Liver (tissue), 8 donors: ENCODE measurements at regions not wholly inside any gene's neighbourhood (a gene's known extent, or its start where the extent isn't known, plus 50 kb on each side); places are given as distances from the start of the nearest gene placed in this dataset.

ENCODE experiments used
- DNase-seq: peaks from one replicate; pipeline ENCODE4 v3.0.0-alpha.2; 2017; ENCODE audit warnings: low spot score
- H3K27ac ChIP-seq, 2 donors: one replicate each; pipeline ENCODE4 v1.7.0; 2013; ENCODE audit warnings: inconsistent platforms in 2 of 2, low read length in 2 of 2, control low read depth in 1 of 2, low read depth in 1 of 2, mild to moderate bottlenecking in 1 of 2
- H3K27me3 ChIP-seq, 4 donors: one replicate each; pipeline versions ENCODE4 v1.6.1 to v1.7.0; 2013; ENCODE audit warnings: low read length in 3 of 4, inconsistent platforms in 1 of 4, mild to moderate bottlenecking in 1 of 4, moderate library complexity in 1 of 4; ENCODE audit not compliant: control insufficient read depth in 4 of 4, insufficient read depth in 4 of 4
- H3K36me3 ChIP-seq, 4 donors: one replicate each; pipeline versions ENCODE4 v1.6.1 to v1.7.0; 2013; ENCODE audit warnings: low read length in 3 of 4, mild to moderate bottlenecking in 3 of 4, low read depth in 1 of 4, moderate library complexity in 1 of 4; ENCODE audit not compliant: control insufficient read depth in 4 of 4, insufficient read depth in 3 of 4
- H3K4me1 ChIP-seq, 4 donors: one replicate each; pipeline versions ENCODE4 v1.6.1 to v1.7.0; 2013; ENCODE audit warnings: low read length in 3 of 4, mild to moderate bottlenecking in 3 of 4, moderate library complexity in 1 of 4; ENCODE audit not compliant: control insufficient read depth in 4 of 4, insufficient read depth in 4 of 4
- H3K4me3 ChIP-seq, 3 donors: one replicate each; pipeline versions ENCODE4 v1.6.1 to v1.7.0; 2013; ENCODE audit warnings: low read length in 3 of 3, control low read depth in 1 of 3, low read depth in 1 of 3, mild to moderate bottlenecking in 1 of 3
- H3K9ac ChIP-seq, 2 donors: one replicate each; pipeline ENCODE4 v1.7.0; 2013; ENCODE audit warnings: low read length in 2 of 2, mild to moderate bottlenecking in 2 of 2, moderate library complexity in 2 of 2, control low read depth in 1 of 2, low read depth in 1 of 2
- H3K9me3 ChIP-seq, 4 donors: one replicate each; pipeline versions ENCODE4 v1.6.1 to v1.7.0; 2013; ENCODE audit warnings: low read length in 3 of 4; ENCODE audit not compliant: control insufficient read depth in 4 of 4
- CTCF ChIP-seq: fragments of 150-350 bp; IDR thresholded peaks from 2 replicates; pipeline ENCODE4 v1.5.1; 2017; ENCODE audit warnings: improper control_type of control experiment, low read depth, low read length; ENCODE audit not compliant: missing input control
- FOXA1 ChIP-seq: IDR thresholded peaks from 2 replicates; pipeline ENCODE4 v1.6.1; 2016; ENCODE audit warnings: antibody characterized with exemption
- FOXA2 ChIP-seq: IDR thresholded peaks from 2 replicates; pipeline ENCODE4 v1.6.1; 2016; ENCODE audit warnings: antibody characterized with exemption
- HNF4G ChIP-seq: IDR thresholded peaks from 2 replicates; pipeline ENCODE4 v1.6.1; 2016; ENCODE audit warnings: antibody characterized with exemption
- JUND ChIP-seq, 2 donors: IDR thresholded peaks; 2 replicates each; pipeline ENCODE4 v1.6.1; 2016; ENCODE audit warnings: antibody characterized with exemption in 2 of 2
- MAX ChIP-seq: IDR thresholded peaks from 2 replicates; pipeline ENCODE4 v1.6.1; 2016; ENCODE audit warnings: antibody characterized with exemption
- RXRA ChIP-seq, 2 donors: IDR thresholded peaks; 2 replicates each; pipeline ENCODE4 v1.6.1; 2017 to 2018; ENCODE audit warnings: antibody characterized with exemption in 2 of 2, mild to moderate bottlenecking in 1 of 2
- SP1 ChIP-seq: IDR thresholded peaks from 2 replicates; pipeline ENCODE4 v1.6.1; 2018; ENCODE audit warnings: antibody characterized with exemption, mild to moderate bottlenecking
- YY1 ChIP-seq: IDR thresholded peaks from 2 replicates; pipeline ENCODE4 v1.6.1; 2016; ENCODE audit warnings: antibody characterized with exemption, mild to moderate bottlenecking
- ZBTB33 ChIP-seq: IDR thresholded peaks from 2 replicates; pipeline ENCODE4 v1.6.1; 2016; ENCODE audit warnings: antibody characterized with exemption
- WGBS: extraction: QIAGEN DNeasy Blood & Tissue Kit; methylation state at CpG from one replicate; pipeline ENCODE4 v1.1.7; 2013; 5-methylcytosine and 5-hydroxymethylcytosine counted together
- TF ChIP-seq, protein P1 (sequence below): IDR thresholded peaks from 2 replicates; pipeline ENCODE4 v1.6.1; 2016; ENCODE audit warnings: antibody characterized with exemption, mild to moderate bottlenecking
- TF ChIP-seq, protein P2 (sequence below): IDR thresholded peaks from 2 replicates; pipeline ENCODE4 v1.6.1; 2016; ENCODE audit warnings: antibody characterized with exemption
- donor health status: healthy.
- donor health status: healthy.
- donor health status: healthy.
- donor health status: healthy.
- donor health status: healthy.

- DNase-seq = no peak
- 77% methylated on average over 10 of the region's 10 CpGs for WGBS
- H3K27ac ChIP-seq = no peak overlapping the region
- H3K9ac ChIP-seq = no peak overlapping the region
- no peaks in the 10 kb centered on the region for H3K4me1 ChIP-seq
- no peaks in the 10 kb centered on the region for H3K36me3 ChIP-seq
- peaks cover 0 to 5% (median 0%) of the 10 kb centered on the region in 4 donors for H3K27me3 ChIP-seq
- H3K9me3 ChIP-seq = no peaks in the 10 kb centered on the region
- TF ChIP-seq JUND (IDR thresholded peaks at IDR 0.05) (no peak), SP1 (no peak), CTCF (no peak), MAX (no peak), RXRA (IDR thresholded peaks at IDR 0.05) (no peak), FOXA1 (no peak), ZBTB33 (no peak), YY1 (no peak), FOXA2 (no peak)
- TF ChIP-seq, protein P1, sequence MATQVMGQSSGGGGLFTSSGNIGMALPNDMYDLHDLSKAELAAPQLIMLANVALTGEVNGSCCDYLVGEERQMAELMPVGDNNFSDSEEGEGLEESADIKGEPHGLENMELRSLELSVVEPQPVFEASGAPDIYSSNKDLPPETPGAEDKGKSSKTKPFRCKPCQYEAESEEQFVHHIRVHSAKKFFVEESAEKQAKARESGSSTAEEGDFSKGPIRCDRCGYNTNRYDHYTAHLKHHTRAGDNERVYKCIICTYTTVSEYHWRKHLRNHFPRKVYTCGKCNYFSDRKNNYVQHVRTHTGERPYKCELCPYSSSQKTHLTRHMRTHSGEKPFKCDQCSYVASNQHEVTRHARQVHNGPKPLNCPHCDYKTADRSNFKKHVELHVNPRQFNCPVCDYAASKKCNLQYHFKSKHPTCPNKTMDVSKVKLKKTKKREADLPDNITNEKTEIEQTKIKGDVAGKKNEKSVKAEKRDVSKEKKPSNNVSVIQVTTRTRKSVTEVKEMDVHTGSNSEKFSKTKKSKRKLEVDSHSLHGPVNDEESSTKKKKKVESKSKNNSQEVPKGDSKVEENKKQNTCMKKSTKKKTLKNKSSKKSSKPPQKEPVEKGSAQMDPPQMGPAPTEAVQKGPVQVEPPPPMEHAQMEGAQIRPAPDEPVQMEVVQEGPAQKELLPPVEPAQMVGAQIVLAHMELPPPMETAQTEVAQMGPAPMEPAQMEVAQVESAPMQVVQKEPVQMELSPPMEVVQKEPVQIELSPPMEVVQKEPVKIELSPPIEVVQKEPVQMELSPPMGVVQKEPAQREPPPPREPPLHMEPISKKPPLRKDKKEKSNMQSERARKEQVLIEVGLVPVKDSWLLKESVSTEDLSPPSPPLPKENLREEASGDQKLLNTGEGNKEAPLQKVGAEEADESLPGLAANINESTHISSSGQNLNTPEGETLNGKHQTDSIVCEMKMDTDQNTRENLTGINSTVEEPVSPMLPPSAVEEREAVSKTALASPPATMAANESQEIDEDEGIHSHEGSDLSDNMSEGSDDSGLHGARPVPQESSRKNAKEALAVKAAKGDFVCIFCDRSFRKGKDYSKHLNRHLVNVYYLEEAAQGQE = no peak
- TF ChIP-seq, protein P2, sequence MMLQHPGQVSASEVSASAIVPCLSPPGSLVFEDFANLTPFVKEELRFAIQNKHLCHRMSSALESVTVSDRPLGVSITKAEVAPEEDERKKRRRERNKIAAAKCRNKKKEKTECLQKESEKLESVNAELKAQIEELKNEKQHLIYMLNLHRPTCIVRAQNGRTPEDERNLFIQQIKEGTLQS = no peak
- no peak overlapping the region for H3K4me3 ChIP-seq
These were observed 358.3 kb downstream of the ZNF516 start for GRCh38 chr18:76136701-76137100.

GRCh38 chr18:76134628-76135027 is 360.4 kb downstream of the ZNF516 start:
- no peaks in the 10 kb centered on the region for H3K36me3 ChIP-seq
- no peak for DNase-seq
- no peaks in the 10 kb centered on the region for H3K9me3 ChIP-seq
- H3K27ac ChIP-seq = no peak overlapping the region
- 40% methylated on average over 1 of the region's 1 CpG for WGBS
- peaks cover 0 to 2% (median 0%) of the 10 kb centered on the region in 4 donors for H3K27me3 ChIP-seq
- H3K4me3 ChIP-seq = no peak overlapping the region
- H3K9ac ChIP-seq = no peak overlapping the region
- H3K4me1 ChIP-seq = no peaks in the 10 kb centered on the region
- TF ChIP-seq CTCF (no peak), HNF4G (no peak), FOXA2 (no peak), YY1 (no peak)
